Activated CD8-positive, alpha-beta memory T cell treated with anti-CD3 and anti-CD28 coated beads, Interleukin-2, amount 50 U/mL, for 1 hour (primary cell): ENCODE measurements at regions not wholly inside any gene's neighbourhood (a gene's known extent, or its start where the extent isn't known, plus 50 kb on each side); places are given as distances from the start of the nearest gene placed in this dataset.
"Not testable (repeated sequence)": the region's sequence is repeated elsewhere in the genome, so short reads cannot be mapped to it uniquely, and the experiment has no call there.

Experiments
- DNase-seq: peaks from one replicate; pipeline ENCODE4 v3.0.0-alpha.2; 2020; ENCODE audit errors: extremely low read depth

DNA sequence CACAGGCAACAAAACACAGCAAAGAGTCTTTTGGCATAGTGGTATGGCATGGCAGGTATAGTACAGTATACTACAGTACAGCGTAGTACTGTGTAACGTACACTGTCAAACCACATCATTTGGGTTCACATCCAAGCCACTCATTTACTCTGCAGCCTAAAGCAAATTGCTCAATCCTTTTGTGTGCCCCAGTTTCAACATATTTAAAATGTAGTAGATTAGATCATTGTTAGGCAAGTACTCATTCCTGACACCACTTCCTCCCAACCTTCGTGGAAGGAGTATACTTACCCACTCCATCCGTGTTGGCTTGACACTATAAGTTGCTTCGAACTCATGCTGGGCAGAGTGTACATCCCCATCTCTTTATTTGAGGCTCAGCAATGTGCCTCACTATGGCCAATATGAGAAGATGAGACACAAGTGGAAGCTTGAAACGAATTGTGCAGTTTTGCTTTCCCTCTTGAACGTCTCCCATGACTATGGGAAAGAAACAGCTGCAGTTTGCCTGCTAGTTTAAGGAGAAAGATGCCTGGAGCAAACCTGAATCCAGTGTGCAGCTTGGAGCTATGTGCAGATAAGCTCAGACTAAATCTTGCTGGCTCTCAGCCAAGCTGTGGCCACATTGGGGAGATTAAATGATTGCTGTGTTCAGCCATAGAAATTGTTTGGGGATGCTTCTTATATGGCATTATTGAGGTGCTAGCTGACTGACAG, 85.7 kb upstream of the TBL1X start:
- no peak for DNase-seq

DNA sequence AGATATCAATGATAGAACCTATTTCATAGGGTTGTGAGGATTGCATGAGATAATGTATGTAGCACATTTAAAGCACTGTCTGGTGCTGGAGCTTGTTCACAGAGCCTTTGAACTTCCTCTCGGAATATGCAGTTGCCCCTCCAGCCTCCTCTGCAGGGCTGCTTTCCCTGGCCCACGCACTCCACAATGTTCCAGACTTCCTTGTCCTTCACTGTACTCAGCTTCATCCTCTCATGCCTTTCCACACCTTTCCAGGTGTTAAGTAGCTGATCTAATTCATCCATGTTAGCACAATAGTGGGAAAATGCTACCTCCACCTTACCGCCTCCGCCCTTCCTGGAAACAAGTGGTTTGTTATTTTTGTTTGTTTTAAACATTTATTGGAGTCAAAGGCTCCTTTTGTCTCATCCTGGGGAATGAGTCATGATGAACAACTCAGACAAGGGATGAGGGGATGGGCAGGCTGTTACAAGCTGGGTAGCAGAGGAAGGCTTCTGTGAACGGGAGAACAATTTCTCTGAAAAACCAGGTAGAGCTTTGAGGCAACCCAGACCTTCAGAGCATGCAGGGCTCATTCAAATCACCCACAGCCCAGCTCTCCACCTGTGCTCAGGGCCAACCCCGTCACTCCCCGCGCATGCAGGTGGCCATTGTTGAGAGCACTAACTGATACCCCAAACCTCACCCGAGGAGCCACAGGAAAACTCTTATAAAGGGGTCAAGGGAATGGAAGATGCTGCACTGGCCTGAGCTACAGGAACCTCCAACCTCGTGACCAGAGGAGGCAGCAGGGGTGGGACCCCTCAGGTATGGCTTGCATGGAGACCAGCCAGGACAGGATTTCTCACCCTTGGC, 84.9 kb upstream of the TBL1X start:
- no peak for DNase-seq

DNA sequence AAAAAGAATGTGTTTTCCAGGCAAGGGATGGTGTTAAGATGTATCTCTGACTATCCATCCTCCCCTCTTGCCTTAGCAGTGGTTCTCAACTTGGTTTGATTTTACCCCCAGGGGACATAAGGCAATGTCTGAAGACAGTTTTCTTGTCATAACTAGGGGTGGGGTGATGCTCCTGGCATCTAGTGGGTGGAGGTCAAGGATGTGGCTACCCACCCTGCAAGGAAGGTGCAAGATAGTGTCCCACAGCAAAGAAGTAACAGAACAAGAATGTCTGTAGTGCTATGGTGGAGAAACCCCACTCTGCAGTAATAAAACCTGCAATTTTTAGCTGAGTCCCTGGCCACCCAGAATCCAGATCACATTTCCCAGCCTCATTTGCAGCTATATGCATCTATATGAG, 81.2 kb upstream of the TBL1X start:
- no peak for DNase-seq

DNA sequence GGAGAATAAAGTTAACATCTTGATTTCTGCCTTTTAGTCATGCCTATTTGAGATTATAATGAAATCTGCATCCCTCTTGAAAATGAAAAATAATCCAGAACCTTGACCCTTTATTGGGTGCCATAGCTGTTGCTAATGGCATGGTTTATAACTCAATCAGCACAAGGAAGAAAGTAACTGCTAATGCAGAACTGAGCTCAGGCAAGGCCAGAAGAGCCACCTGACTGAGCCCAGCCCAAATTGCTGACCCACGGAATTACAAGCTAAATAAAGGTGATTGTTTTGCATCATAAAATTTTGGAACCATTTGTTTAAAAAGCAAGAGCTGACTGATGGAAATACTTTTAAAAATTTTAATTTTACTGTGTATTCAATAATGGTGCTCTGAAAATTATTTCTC, 76.4 kb upstream of the TBL1X start:
- no peak for DNase-seq

- no peak for DNase-seq
Measured at GRCh38 chrX:9390121-9390520, 74.7 kb upstream of the TBL1X start.

DNA sequence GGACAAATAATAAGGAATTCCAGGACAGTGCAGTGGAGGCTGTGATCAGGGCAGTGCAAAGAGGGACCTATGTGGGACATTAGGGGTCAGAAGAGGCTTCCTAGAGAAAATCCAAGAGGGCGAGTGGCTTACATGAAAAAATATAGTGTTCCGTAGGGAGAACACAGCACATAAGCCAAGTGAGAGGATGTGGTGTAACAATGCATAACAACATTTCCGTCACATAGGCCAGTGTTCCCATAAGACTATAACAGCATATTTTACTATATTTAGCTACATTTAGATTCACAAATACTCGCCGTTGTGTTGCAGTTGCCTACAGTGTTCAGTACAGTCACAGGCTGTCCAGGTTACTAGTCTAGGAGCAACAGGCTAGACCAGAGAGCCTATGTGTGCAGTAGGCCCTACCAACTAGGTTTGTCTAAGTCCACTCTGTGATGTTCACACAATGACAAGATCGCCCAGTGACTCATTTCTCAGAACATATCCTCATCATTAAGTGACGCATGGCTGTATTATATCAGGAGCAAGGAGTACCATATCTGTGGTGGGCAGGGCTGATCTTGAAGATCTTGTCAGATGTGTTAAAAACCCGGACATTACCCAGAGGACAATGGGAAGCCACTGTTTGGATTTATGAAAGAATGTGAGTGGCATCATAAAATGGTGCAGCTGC, 74.0 kb upstream of the TBL1X start:
- no peak for DNase-seq

DNA sequence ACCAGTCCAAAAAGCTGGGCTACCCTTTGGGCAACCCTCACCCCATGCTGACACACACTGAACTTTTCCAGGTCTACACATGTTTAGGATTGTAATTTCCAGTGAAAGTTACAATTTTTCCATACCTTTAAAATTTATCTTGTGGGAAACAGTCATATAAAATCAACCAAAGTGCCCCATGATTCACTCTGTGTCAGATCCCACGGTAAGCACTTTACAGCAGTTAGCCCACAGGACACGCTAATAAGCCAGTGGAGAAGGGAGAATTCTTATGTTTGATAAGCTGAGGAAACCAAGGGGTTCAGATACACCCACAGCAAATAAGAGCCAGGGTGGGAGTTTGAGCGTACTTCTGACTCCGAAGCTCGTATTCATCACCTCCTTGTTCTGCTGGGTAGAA, 72.4 kb upstream of the TBL1X start:
- no peak for DNase-seq

GRCh38 chrX:9393571-9393970, 71.3 kb upstream of the TBL1X start:
- DNase-seq, result no peak

DNA sequence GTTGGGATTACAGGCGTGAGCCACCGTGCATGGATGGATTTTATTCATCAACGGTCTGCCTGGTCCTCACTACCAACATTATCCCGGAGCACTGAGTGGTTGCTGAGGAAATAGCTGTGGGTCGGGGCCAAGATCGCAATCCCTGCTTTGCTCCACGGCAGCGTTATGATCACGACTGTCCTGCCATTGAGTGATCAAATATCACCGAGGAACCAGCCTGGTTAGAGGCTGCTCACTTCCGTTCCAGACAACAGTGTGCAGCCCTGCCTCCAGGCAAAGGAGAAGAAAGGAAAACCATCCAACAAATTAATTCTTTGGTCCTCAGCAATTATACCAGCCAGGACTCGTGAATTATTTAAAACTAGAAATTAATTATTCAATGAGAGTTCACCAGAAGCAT, 70.6 kb upstream of the TBL1X start:
- DNase-seq, result no peak

DNA sequence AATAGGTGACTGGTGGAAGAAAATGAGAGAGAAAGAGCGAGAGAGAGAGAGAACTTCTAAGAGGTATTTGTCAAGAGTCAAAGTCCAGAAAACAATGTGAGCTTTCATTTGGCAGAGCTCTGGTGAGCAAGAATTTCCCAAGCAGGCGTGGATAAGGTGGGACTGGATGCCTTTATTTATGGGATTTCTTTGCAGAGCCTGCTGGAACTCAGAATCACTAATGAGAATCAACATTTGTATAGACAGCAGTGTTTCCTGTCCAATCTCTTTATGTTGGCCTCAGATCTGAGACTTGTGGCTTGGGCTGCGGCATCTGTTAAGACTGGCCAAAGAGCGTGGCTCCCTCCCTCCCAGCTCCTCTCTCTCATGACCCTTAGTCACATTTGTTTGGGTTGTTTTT, 67.9 kb upstream of the TBL1X start:
- no peak for DNase-seq

DNA sequence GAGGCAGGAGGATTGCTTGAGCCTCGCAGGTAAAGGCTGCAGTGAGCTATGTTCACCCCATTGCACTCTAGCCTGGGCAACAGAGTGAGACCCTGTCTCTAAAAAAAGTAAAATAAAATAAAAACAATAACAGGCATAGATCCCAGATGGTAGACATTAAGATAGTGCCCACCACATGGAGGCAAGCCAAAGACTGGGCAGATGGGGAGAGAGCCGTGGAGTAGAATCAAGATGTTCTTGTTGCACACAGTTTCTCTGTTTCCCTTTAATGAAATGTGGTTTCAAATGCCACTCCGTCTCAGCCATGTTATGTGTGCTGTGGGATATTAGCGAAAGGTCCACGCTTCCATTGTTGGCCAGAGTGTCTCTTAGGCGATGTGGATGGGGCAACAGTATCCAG, 63.8 kb upstream of the TBL1X start:
- no peak for DNase-seq

DNA sequence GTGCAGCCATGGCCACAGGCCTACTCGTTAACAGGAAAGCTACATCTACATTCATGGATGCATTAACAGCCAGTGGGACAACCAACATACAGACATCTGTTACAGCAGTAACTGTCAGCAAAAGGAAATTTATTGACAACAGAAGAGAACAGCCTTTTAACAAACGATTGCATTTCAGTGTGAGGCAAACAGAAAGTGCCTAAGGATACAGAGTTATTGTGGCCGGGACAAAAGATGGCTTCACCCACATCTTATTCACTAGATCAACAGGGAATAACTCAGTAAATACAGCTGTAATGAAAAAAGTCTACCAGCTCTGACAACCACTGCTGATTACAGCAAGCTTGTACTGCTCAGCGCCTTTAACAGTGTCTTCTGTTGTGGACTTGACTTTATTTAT, 61.5 kb upstream of the TBL1X start:
- no peak for DNase-seq

DNA sequence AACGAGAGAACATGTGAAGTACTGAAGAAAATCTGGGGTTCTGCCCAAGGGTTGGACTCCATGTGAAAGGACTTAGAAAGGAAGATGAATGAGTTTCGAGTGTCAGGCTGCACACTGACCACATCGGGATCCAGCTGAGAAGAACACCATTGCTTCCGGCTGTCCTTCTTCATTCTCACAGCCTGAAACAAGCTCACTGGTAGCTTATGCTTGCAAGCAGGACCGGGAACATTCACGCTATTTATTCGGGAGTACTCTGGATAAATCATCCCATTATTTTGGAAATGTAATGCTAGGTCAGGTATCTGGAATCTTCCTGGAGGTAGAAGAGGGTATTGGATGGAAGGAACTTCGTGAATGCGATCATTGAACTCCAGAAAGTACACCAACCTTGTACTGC, 59.2 kb upstream of the TBL1X start:
- not testable (repeated sequence) for DNase-seq

DNA sequence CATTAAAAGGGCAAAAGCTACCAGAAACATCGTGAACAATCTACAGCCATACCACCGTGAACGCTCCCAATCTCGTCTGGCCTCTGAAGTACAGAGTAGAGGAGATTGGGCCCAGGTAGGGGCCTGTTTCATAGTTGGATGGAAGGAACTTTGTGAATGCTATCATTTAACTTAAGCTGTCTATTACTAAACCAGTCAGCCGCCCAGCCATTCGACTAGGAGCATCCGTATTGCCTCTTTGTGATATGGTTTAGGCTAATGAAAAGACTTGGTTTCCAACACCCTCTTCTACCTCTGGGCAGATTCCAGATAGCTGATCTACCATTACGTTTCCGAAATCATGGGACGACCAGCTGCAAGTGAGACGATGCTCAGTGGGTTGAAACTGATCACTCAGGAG, 54.0 kb upstream of the TBL1X start:
- not testable (repeated sequence) for DNase-seq

- DNase-seq, result not testable (repeated sequence)
Measured at GRCh38 chrX:9411682-9412081, 53.2 kb upstream of the TBL1X start.

- no peak for DNase-seq
Measured at GRCh38 chrX:9414416-9414815, 50.4 kb upstream of the TBL1X start.
